Tibial nerve (tissue), 3 donors: ENCODE measurements at regions not wholly inside any gene's neighbourhood (a gene's known extent, or its start where the extent isn't known, plus 50 kb on each side); places are given as distances from the start of the nearest gene placed in this dataset.

Experiments
- POLR2A ChIP-seq, 2 donors: fragments of 450-650 bp; IDR thresholded peaks; one replicate each; pipeline ENCODE4 v1.6.1; 2017; ENCODE audit warnings: antibody characterized with exemption in 2 of 2, mild to moderate bottlenecking in 2 of 2, moderate library complexity in 2 of 2
- TF ChIP-seq, protein P1 (sequence below), 5 experiments: fragments of 200-600 bp in 3 of 5; fragments of 450-650 bp in 2 of 5; sonication (generic) in 3 of 5; IDR thresholded peaks; one replicate each; pipeline ENCODE4 v1.5.1; 2016 to 2019; ENCODE audit warnings: antibody characterized with exemption in 5 of 5, mild to moderate bottlenecking in 3 of 5, moderate library complexity in 2 of 5

DNA sequence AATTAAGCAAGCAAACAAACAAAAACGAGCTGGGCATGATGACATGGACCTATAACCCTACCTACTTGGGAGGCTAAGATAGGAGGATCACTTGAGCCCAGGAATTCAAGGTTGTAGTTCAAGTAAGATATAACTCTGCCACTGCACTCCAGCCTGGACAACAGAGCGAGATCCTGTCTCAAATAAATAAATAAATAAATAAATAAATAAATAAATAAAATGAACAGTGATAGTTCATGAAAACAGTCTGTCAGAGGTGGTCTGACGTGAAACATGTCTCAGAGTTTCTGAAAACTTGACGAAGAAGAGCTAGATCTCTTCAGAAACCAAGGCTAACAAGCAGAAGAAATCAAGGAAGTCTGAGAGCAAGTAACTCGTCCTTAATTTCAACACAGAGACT is 188.8 kb upstream of the GPC6 start:
- TF ChIP-seq, protein P1, sequence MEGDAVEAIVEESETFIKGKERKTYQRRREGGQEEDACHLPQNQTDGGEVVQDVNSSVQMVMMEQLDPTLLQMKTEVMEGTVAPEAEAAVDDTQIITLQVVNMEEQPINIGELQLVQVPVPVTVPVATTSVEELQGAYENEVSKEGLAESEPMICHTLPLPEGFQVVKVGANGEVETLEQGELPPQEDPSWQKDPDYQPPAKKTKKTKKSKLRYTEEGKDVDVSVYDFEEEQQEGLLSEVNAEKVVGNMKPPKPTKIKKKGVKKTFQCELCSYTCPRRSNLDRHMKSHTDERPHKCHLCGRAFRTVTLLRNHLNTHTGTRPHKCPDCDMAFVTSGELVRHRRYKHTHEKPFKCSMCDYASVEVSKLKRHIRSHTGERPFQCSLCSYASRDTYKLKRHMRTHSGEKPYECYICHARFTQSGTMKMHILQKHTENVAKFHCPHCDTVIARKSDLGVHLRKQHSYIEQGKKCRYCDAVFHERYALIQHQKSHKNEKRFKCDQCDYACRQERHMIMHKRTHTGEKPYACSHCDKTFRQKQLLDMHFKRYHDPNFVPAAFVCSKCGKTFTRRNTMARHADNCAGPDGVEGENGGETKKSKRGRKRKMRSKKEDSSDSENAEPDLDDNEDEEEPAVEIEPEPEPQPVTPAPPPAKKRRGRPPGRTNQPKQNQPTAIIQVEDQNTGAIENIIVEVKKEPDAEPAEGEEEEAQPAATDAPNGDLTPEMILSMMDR (IDR thresholded peaks at IDR 0.05) = no peak
- TF ChIP-seq POLR2A (IDR thresholded peaks at IDR 0.05) = no peak
